Ascending aorta (tissue), 2 donors: ENCODE measurements at regions not wholly inside any gene's neighbourhood (a gene's known extent, or its start where the extent isn't known, plus 50 kb on each side); places are given as distances from the start of the nearest gene placed in this dataset.

Source experiments
- DNase-seq, 2 donors: peaks; one replicate each; pipeline ENCODE4 v3.0.0-alpha.2; 2019; ENCODE audit warnings: low spot score in 2 of 2
- H3K27ac ChIP-seq, 2 donors: fragments of 200-600 bp; sonication (generic); one replicate each; pipeline ENCODE4 v1.5.1; 2016 to 2017; ENCODE audit warnings: mild to moderate bottlenecking in 1 of 2
- H3K27me3 ChIP-seq: fragments of 200-600 bp; sonication (generic); one replicate; pipeline ENCODE4 v1.5.1; 2017
- H3K36me3 ChIP-seq, 2 donors: fragments of 200-600 bp; sonication (generic); one replicate each; pipeline ENCODE4 v1.5.1; 2016
- H3K4me1 ChIP-seq, 2 donors: fragments of 200-600 bp; sonication (generic); one replicate each; pipeline ENCODE4 v1.5.1; 2016 to 2017; ENCODE audit warnings: mild to moderate bottlenecking in 1 of 2
- H3K4me3 ChIP-seq, 2 donors: fragments of 200-600 bp; sonication (generic); one replicate each; pipeline ENCODE4 v1.5.1; 2016 to 2017; ENCODE audit warnings: mild to moderate bottlenecking in 1 of 2
- H3K9me3 ChIP-seq, 2 donors: fragments of 200-600 bp; sonication (generic); one replicate each; pipeline ENCODE4 v1.5.1; 2016
- intact Hi-C: fragments of 100-400 bp; cut with DNase I; formaldehyde crosslinking; loops from one replicate; pipeline ENCODE4 v1.15.1; 2023
- TF ChIP-seq, protein P1 (sequence below), 3 experiments: fragments of 200-600 bp in 2 of 3; fragments of 450-650 bp in 1 of 3; sonication (generic) in 2 of 3; IDR thresholded peaks; one replicate each; pipeline ENCODE4 v1.5.1; 2016 to 2019; ENCODE audit warnings: antibody characterized with exemption in 3 of 3, mild to moderate bottlenecking in 1 of 3, moderate library complexity in 1 of 3

DNA sequence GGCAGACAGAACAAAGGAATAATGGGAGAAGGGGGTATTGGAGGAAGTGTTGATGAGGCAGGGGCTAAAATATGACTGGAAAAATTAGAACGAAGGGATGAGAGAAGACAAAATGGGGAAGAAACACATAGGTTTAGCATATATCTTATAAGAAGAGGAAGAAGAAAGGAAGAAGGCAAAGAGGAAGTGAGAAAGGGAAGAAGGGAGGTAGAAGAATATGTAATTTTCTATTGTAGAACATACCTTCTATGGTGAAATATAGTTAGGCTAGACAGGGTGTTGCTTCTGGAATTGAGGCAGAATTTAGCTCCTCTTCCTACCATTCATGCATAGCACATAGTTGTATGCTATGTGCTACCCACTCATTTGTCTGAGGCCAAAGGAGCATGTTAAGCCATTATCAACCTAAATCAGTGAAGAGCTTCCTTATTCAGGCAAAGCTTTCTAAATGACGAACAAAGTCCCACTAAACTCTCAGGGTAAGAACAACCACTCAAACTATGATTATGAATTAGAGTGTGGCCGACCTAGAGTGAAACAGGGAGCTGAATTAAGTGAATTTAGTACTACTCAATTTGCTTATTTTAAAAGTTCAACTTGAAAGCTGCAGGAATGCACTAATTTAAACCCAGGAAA is 180.9 kb upstream of the GALNT5 start:
- no peaks in the 10 kb centered on the region for H3K36me3 ChIP-seq
- H3K27me3 ChIP-seq: no peaks in the 10 kb centered on the region
- TF ChIP-seq, protein P1, sequence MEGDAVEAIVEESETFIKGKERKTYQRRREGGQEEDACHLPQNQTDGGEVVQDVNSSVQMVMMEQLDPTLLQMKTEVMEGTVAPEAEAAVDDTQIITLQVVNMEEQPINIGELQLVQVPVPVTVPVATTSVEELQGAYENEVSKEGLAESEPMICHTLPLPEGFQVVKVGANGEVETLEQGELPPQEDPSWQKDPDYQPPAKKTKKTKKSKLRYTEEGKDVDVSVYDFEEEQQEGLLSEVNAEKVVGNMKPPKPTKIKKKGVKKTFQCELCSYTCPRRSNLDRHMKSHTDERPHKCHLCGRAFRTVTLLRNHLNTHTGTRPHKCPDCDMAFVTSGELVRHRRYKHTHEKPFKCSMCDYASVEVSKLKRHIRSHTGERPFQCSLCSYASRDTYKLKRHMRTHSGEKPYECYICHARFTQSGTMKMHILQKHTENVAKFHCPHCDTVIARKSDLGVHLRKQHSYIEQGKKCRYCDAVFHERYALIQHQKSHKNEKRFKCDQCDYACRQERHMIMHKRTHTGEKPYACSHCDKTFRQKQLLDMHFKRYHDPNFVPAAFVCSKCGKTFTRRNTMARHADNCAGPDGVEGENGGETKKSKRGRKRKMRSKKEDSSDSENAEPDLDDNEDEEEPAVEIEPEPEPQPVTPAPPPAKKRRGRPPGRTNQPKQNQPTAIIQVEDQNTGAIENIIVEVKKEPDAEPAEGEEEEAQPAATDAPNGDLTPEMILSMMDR (IDR thresholded peaks at IDR 0.05): no peak
- intact Hi-C loops: no loop called here
- H3K4me3 ChIP-seq: no peak overlapping the region
- no peaks in the 10 kb centered on the region for H3K9me3 ChIP-seq
- H3K4me1 ChIP-seq: no peaks in the 10 kb centered on the region
- DNase-seq: no peak
- no peak overlapping the region for H3K27ac ChIP-seq

DNA sequence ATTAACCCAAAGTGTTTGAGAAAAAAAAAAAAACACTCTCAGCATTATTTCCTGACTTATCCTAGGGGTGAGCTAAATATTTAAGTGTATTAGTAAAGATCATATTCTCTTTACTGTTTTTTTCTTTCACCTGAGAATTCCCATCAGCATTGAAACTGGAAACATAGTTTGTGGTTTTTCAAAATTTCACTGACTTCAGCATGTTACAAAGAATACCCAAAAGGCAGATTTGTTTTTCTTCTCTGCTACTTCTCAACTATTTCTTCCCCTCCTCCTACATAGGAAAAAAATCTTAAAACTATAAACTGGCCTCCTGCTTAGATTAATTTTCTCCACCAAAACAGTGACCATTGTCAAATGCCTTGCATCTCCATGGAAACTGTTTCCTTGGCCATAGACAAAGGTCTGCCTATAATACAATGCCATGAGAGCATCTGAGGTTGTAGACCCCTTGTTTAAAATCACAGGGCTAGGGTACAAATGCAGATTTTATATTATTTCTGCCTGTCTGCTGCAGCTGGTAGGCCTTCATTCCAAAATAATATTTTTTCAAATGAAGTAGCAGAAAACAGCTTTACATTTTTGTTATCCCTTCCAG is 179.7 kb upstream of the GALNT5 start:
- H3K4me1 ChIP-seq: no peaks in the 10 kb centered on the region
- no peak overlapping the region for H3K4me3 ChIP-seq
- H3K9me3 ChIP-seq: no peaks in the 10 kb centered on the region
- no peaks in the 10 kb centered on the region for H3K36me3 ChIP-seq
- H3K27ac ChIP-seq: no peak overlapping the region
- intact Hi-C loops: no loop called here
- H3K27me3 ChIP-seq: no peaks in the 10 kb centered on the region
- no peak for DNase-seq
- TF ChIP-seq, protein P1 (IDR thresholded peaks at IDR 0.05): no peak

DNA sequence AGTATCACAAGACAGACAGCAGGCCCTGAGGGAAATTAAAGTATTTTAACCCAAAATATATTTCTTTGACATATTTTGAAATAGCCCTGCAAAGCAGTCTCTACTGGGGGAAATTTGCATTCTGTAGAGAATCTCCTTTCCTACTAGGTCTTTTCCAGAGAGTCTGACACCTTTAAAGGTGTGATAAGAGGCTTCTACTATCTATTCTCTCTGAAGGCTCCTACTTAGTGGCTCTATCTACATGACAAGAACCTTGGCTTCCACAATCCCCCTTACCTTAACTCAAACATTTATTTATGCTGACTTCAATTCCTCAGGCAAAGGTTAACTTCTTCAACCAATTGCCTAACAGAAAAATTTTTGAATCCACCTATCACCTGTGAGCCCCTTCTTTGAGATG is 174.6 kb upstream of the GALNT5 start:
- intact Hi-C loops: no loop called here

DNA sequence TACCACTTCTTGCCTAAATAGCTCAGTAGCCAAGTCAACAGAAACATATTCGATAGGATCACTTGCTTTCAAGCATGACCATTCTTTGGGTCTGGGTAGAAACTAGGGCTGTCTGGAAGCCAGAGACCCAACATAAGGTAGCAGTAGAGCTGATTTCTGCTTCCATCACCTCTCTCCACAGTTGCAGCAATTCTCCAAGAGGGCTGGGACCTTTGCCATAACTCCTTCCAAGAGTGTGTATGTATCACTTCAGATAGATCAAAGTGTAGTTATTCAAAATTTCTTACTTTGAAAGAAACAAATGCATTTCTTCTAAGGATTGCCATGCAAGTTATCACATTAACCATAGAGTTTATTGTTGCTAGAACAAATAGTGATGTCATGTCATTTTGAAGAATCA is 172.0 kb upstream of the GALNT5 start:
- intact Hi-C loops: no loop called here
- DNase-seq: no peak
- H3K4me3 ChIP-seq: no peak overlapping the region
- H3K27me3 ChIP-seq: no peaks in the 10 kb centered on the region
- H3K9me3 ChIP-seq: no peaks in the 10 kb centered on the region
- TF ChIP-seq, protein P1 (IDR thresholded peaks at IDR 0.05): no peak
- H3K27ac ChIP-seq: no peak overlapping the region
- no peaks in the 10 kb centered on the region for H3K4me1 ChIP-seq
- no peaks in the 10 kb centered on the region for H3K36me3 ChIP-seq

More for the DNA sequence above, 174.6 kb upstream of the GALNT5 start:
- H3K4me3 ChIP-seq: no peak overlapping the region
- H3K27ac ChIP-seq: no peak overlapping the region
- H3K4me1 ChIP-seq: no peaks in the 10 kb centered on the region
- H3K9me3 ChIP-seq: no peaks in the 10 kb centered on the region
- no peaks in the 10 kb centered on the region for H3K27me3 ChIP-seq
- DNase-seq: no peak
- no peaks in the 10 kb centered on the region for H3K36me3 ChIP-seq
- TF ChIP-seq, protein P1 (IDR thresholded peaks at IDR 0.05): no peak

DNA sequence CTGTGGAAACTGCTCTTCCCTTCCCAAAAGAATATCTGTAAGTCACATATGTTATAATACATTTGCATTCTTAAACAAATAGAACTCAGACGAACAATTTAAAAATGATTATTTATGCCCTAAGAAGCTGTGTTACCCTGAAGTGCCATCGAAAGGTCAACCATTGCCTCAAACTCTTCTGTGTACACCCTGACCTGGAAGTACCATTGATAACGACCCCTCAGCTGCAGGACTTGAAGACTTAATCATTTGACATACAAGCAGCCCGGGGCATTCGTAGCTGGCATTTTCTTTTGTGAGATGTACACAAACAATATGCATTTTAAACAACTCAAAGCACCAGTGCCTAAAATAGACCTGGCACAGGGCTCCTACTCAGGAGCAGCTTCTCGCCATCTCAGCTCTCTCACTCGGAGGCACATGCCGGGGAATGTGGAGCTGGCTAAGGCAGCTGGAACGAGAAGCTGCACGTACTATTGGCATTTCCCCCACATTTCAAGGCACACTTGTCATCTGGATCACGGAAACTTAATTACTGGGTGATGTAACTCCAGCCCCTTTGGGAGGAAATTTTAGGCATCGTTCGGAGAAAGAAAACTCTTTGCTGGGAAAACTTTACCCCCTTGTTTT is 170.0 kb upstream of the GALNT5 start:
- H3K4me3 ChIP-seq: no peak overlapping the region
- H3K36me3 ChIP-seq: no peaks in the 10 kb centered on the region
- no peaks in the 10 kb centered on the region for H3K27me3 ChIP-seq
- no peaks in the 10 kb centered on the region for H3K9me3 ChIP-seq
- intact Hi-C loops: no loop called here
- DNase-seq: peak; percentile 15 to 70
- H3K27ac ChIP-seq: no peak overlapping the region
- no peaks in the 10 kb centered on the region for H3K4me1 ChIP-seq
- TF ChIP-seq, protein P1 (IDR thresholded peaks at IDR 0.05): no peak
